KMS-11 (cell line): ENCODE measurements at regions not wholly inside any gene's neighbourhood (a gene's known extent, or its start where the extent isn't known, plus 50 kb on each side); places are given as distances from the start of the nearest gene placed in this dataset.

ENCODE experiments used
- H2AFZ ChIP-seq: fragments of 200-600 bp; sonication (generic); 2 replicates; pipeline ENCODE4 v1.6.1; 2016; ENCODE audit warnings: antibody characterized with exemption, mixed run types, low read depth
- H3K27ac ChIP-seq: fragments of 200-600 bp; sonication (generic); 2 replicates; pipeline ENCODE4 v1.6.1; 2016; ENCODE audit warnings: mild to moderate bottlenecking, mixed run types
- H3K27me3 ChIP-seq: fragments of 200-600 bp; sonication (generic); 2 replicates; pipeline ENCODE4 v1.6.1; 2017; ENCODE audit warnings: mild to moderate bottlenecking, low read depth, mixed run types, moderate library complexity; ENCODE audit not compliant: insufficient read depth
- H3K36me3 ChIP-seq: fragments of 200-600 bp; sonication (generic); 2 replicates; pipeline ENCODE4 v1.6.1; 2017; ENCODE audit warnings: mild to moderate bottlenecking, mixed run types; ENCODE audit not compliant: insufficient read depth
- H3K4me1 ChIP-seq: fragments of 200-600 bp; sonication (generic); 2 replicates; pipeline ENCODE4 v1.6.1; 2016; ENCODE audit warnings: mild to moderate bottlenecking, low read depth, mixed run types; ENCODE audit not compliant: poor library complexity, severe bottlenecking
- H3K4me2 ChIP-seq: fragments of 200-600 bp; sonication (generic); 2 replicates; pipeline ENCODE4 v1.7.0; 2016; ENCODE audit warnings: mild to moderate bottlenecking, mixed run types
- H3K4me3 ChIP-seq: fragments of 200-600 bp; sonication (generic); IDR thresholded peaks from 2 replicates; pipeline ENCODE4 v1.6.1; 2017; ENCODE audit warnings: low read depth, low read length, mixed read lengths; ENCODE audit not compliant: insufficient read depth
- H3K79me2 ChIP-seq: fragments of 200-600 bp; sonication (generic); 2 replicates; pipeline ENCODE4 v1.6.1; 2016; ENCODE audit warnings: low read depth, mixed run types; ENCODE audit not compliant: insufficient read depth
- H3K9ac ChIP-seq: fragments of 200-600 bp; sonication (generic); 2 replicates; pipeline ENCODE4 v1.6.1; 2016; ENCODE audit warnings: mild to moderate bottlenecking, mixed run types
- H4K20me1 ChIP-seq: fragments of 200-600 bp; sonication (generic); 2 replicates; pipeline ENCODE4 v1.6.1; 2016; ENCODE audit warnings: mild to moderate bottlenecking, mixed run types; ENCODE audit not compliant: insufficient read depth
- CTCF ChIP-seq: fragments of 200-600 bp; sonication (generic); conservative IDR thresholded peaks from 2 replicates; pipeline ENCODE4 v1.6.1; 2017; ENCODE audit warnings: low read depth, mild to moderate bottlenecking, antibody characterized with exemption, low read length, moderate library complexity, mixed read lengths

- Histone ChIP-seq H3K4me2 (no peak overlapping the region), H3K4me3 (no peak overlapping the region), H3K4me1 (no peaks in the 10 kb centered on the region), H3K36me3 (no peaks in the 10 kb centered on the region), H4K20me1 (no peaks in the 10 kb centered on the region), H3K27me3 (no peaks in the 10 kb centered on the region), H3K27ac (no peak overlapping the region), H2AFZ (no peak overlapping the region), H3K79me2 (no peaks in the 10 kb centered on the region), H3K9ac (no peak overlapping the region)
- no peak for TF ChIP-seq CTCF
These were observed 612.4 kb upstream of the ZFP42 start for GRCh38 chr4:187383181-187383580.

- H4K20me1 ChIP-seq = no peaks in the 10 kb centered on the region
- H3K27me3 ChIP-seq = no peaks in the 10 kb centered on the region
- H3K4me1 ChIP-seq = no peaks in the 10 kb centered on the region
- no peak overlapping the region for H3K4me2 ChIP-seq
- no peaks in the 10 kb centered on the region for H3K36me3 ChIP-seq
- H2AFZ ChIP-seq = no peak overlapping the region
- H3K4me3 ChIP-seq = no peak overlapping the region
- H3K27ac ChIP-seq = no peak overlapping the region
- H3K9ac ChIP-seq = no peak overlapping the region
- H3K79me2 ChIP-seq = no peaks in the 10 kb centered on the region
- TF ChIP-seq CTCF = no peak
These were observed 607.8 kb upstream of the ZFP42 start for GRCh38 chr4:187387739-187388138.

GRCh38 chr4:187389420-187389819 lies 606.2 kb upstream of the ZFP42 start:
- H3K79me2 ChIP-seq = no peaks in the 10 kb centered on the region
- TF ChIP-seq CTCF = no peak

GRCh38 chr4:187390646-187391045 lies 604.9 kb upstream of the ZFP42 start:
- no peaks in the 10 kb centered on the region for H3K79me2 ChIP-seq
- H3K9ac ChIP-seq = no peak overlapping the region
- no peak overlapping the region for H2AFZ ChIP-seq
- H3K4me3 ChIP-seq = no peak overlapping the region
- no peaks in the 10 kb centered on the region for H3K4me1 ChIP-seq
- H3K36me3 ChIP-seq = no peaks in the 10 kb centered on the region
- H3K27ac ChIP-seq = no peak overlapping the region
- TF ChIP-seq CTCF = no peak
- H3K27me3 ChIP-seq = no peaks in the 10 kb centered on the region
- H3K4me2 ChIP-seq = no peak overlapping the region
- no peaks in the 10 kb centered on the region for H4K20me1 ChIP-seq

More at GRCh38 chr4:187389420-187389819, 606.2 kb upstream of the ZFP42 start:
- Histone ChIP-seq H3K27me3 (no peaks in the 10 kb centered on the region), H2AFZ (no peak overlapping the region), H3K27ac (no peak overlapping the region), H4K20me1 (no peaks in the 10 kb centered on the region), H3K36me3 (no peaks in the 10 kb centered on the region), H3K4me2 (no peak overlapping the region), H3K9ac (no peak overlapping the region), H3K4me3 (no peak overlapping the region), H3K4me1 (no peaks in the 10 kb centered on the region)
